SHP77 treated with DMSO at 0.1 percent for 48 hours (cell line): ENCODE measurements at regions not wholly inside any gene's neighbourhood (a gene's known extent, or its start where the extent isn't known, plus 50 kb on each side); places are given as distances from the start of the nearest gene placed in this dataset.
"Not testable (repeated sequence)": the region's sequence is repeated elsewhere in the genome, so short reads cannot be mapped to it uniquely, and the experiment has no call there.

ENCODE experiments used
- DNase-seq: peaks from one replicate; lab custom pipeline; 2025; lab: John Stamatoyannopoulos, UW

GRCh38 chr2:90069290-90069894 is 1377.9 kb downstream of the RPIA start:
- DNase-seq, result no peak

DNA sequence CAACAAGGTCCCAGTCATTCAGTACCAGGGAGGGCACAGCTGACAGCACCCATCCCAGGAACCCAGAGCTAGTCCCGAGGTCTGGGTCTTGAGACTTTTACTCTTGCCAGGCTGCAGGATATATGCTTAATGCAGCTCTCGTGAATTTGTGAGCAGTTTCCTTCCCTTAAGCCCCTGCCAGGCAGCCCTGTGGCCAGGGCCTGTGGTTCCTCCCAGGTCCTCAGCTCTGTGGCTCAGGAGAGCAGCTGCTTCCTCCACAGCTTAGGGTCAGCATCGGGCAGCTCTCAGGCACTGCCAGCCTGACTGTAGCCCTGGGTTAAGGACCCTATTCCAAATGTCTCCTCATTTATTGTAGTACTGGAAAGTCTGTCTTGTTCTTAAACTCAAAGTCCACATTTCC is 1384.8 kb downstream of the RPIA start:
- DNase-seq, result no peak

DNA sequence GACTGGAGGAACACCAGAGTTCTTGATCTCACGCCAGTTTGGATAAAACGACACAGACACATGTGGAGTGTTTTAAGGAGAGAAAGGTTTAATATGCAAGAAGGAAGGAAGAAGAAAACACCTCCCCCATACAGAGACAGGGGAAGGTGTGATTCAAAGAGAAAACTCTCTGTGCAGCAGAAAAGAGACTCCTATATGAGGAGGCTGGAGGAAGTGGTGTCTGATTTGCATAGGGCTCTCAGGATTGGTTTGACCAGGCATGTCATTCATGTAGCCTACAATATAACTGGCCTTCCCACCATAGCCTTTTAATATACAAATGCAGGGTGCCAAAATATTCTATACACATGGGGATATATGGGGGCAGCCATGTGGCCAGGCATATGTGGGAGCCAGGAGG is 1386.5 kb downstream of the RPIA start:
- no peak for DNase-seq

GRCh38 chr2:90079374-90079773 is 1387.9 kb downstream of the RPIA start:
- no peak for DNase-seq

GRCh38 chr2:90087792-90088191 is 1396.3 kb downstream of the RPIA start:
- not testable (repeated sequence) for DNase-seq

GRCh38 chr2:90093571-90094270 is 1402.2 kb downstream of the RPIA start:
- DNase-seq, result not testable (repeated sequence)

- DNase-seq, result not testable (repeated sequence)
Observed at GRCh38 chr2:90097617-90098016, 1406.1 kb downstream of the RPIA start.

DNA sequence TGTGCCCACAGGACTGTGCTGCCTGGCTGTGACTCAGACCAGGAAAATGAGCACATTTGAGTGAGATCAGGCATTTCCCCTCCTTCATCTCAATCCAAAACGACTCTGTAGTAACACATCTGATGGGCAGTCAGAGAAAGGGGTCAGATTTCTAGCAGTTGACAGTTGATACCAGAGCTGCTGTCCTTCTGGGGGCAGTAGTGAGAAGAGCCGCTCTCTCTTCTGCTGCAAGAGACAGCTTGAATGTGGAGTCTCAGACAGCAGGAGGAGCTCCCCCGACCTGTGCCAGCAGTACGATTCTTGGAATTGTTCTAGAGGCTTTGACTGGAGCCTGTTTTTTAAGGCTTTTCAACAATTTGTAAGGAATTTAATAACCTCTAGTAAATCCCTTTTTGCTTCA is 1413.7 kb downstream of the RPIA start:
- DNase-seq, result not testable (repeated sequence)

DNA sequence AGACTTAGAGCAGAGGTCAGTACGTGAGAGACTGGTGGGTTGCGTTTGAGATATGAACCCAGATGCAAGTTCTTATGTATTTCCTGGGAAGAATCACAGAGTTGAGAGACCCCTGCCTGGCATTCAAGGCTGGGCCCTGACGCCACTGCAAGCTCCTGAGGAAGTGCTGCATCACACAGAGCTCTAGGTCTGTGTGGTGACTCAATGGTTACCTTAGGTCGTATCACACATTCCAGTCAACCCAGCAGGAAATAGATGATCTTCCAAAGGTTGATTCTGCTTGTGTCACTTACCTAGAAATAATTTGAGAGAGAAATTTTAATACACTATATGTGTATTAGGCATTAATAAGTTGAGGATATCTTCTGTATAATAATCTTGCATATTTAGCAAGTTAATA is 1431.9 kb downstream of the RPIA start:
- DNase-seq, result not testable (repeated sequence)

GRCh38 chr2:90139046-90139445 is 1447.6 kb downstream of the RPIA start:
- DNase-seq, result not testable (repeated sequence)

DNA sequence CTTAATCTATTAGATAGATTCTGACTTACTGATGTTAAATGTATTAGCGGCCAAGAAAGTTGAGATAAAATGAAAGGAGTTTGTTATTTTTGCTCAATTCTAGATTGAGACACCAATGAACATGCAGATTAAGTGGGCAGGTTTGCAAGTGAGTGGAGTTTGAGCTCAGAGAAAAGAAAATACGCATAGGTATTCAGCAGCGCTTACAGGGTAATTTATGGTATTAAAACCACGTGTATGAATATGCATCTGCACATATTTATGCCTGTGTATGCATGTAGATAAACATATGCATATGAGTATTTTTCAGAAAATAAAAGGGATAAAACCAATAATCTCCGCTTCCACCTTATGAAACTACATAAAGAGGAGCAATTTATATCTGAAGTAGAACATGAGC is 1450.1 kb downstream of the RPIA start:
- not testable (repeated sequence) for DNase-seq

DNA sequence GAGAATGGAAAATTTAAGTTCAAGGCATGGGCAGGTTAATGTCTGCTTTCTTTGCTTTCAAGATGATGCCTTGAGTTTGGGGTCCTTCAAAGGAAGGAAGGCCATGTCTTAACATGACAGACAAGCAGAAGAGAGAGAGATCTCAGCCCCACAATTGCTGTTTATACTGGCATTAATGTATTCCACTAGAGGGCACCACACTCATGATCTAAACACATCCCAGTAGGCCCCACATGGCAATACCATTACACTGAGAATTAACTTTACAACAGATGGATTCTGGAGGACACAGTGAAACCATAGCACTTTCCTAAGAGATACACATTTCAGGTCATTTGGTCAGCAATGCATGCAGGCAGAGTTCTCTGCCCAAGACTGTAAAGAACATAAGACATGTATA is 1460.3 kb downstream of the RPIA start:
- DNase-seq, result not testable (repeated sequence)

DNA sequence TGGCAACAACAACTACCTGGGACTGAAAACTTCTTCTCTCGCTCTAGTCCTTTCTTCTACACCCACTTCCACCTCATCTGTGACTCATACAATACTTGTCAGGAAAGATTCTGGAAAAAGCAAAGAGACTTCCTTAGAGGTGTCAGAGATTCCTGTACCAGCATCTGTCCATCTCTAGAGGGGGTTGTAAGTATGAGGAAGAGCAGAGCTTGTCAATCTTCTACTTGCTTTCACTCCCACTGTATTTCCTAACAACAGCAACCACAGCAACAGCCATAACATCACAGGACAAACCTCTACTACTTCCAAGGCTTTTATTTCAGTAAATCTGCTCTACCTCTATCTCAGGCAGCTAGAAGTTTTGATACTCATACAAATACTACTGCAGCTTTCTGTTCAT is 1479.5 kb downstream of the RPIA start:
- DNase-seq, result not testable (repeated sequence)

- not testable (repeated sequence) for DNase-seq
Observed at GRCh38 chr2:90173081-90173480, 1481.6 kb downstream of the RPIA start.

GRCh38 chr2:90179591-90179990 is 1488.1 kb downstream of the RPIA start:
- not testable (repeated sequence) for DNase-seq

- peak; percentile 0 for DNase-seq
Observed at GRCh38 chr2:90207454-90208058, 1516.1 kb downstream of the RPIA start.

DNA sequence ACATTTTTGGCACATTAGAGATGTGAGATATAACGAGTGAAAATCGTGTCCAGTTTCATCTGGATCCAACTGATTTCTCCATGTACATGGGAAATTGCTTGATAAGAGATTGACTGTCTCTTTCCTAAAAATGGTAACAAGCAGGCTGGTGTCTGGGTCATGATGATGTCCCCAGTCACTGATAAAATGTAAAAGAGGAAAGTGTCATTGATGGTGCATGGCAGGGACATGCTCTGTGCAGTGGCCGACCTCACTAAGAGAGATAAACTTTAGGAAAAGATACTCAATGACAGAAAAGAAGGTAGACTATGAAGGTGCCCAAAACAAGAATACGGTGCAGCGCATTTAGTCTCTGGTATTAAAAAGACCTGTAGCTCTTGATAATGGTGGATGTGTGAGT is 1517.5 kb downstream of the RPIA start:
- DNase-seq, result no peak

DNA sequence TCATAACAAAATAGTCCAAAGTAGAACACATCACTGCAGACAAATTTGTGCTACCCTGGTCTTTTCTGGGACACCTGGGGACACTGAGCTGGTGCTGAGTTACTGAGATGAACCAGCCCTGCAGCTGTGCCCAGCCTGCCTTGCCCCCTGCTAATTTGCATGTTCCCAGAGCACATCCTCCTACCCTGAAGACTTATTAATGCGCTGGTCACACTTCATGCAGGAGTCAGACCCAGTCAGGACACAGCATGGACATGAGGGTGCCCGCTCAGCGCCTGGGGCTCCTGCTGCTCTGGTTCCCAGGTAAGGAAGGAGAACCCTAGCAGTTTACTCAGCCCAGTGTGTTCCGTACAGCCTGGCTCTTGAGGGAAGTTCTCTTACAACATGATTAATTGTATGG is 1518.3 kb downstream of the RPIA start:
- DNase-seq, result no peak

GRCh38 chr2:90215880-90216279 is 1524.4 kb downstream of the RPIA start:
- DNase-seq, result not testable (repeated sequence)

- DNase-seq, result not testable (repeated sequence)
Observed at GRCh38 chr2:90216801-90217200, 1525.3 kb downstream of the RPIA start.

DNA sequence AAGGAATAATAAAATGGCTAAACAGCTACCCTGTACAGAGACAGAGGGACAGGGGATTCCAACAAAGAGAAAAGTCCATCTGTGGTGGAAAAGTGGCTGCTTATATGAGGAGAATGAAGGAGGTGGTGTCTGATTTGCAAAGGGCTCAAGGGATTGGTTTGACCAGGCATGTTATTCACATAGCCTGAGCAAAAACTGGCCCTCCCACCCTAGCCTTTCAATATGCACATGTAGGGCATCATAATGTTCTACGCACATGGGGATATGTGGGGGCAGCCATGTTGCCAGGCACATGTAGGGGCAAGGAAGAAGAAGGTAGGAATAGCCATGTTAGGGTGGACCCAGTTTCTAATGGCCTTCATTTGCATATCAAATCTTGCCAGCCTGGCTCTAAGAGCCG is 1527.1 kb downstream of the RPIA start:
- DNase-seq, result not testable (repeated sequence)

GRCh38 chr2:90220623-90221299 is 1529.3 kb downstream of the RPIA start:
- not testable (repeated sequence) for DNase-seq

- DNase-seq, result no peak
Observed at GRCh38 chr2:90221300-90221651, 1529.8 kb downstream of the RPIA start.
